WERI-Rb-1 (cell line): ENCODE measurements at regions not wholly inside any gene's neighbourhood (a gene's known extent, or its start where the extent isn't known, plus 50 kb on each side); places are given as distances from the start of the nearest gene placed in this dataset.

Experiments
- DNase-seq: peaks from one replicate; pipeline ENCODE4 v3.0.0-alpha.2; 2020
- H3K27ac ChIP-seq: fragments of 250-450 bp; sonication (Bioruptor Pico); 2 replicates; pipeline ENCODE4 v1.5.1; 2020; ENCODE audit warnings: mild to moderate bottlenecking, moderate library complexity
- H3K27me3 ChIP-seq: fragments of 250-450 bp; sonication (Bioruptor Pico); 2 replicates; pipeline ENCODE4 v1.5.1; 2021; ENCODE audit warnings: mild to moderate bottlenecking, low read depth, moderate library complexity; ENCODE audit not compliant: insufficient read depth, severe bottlenecking
- H3K36me3 ChIP-seq: fragments of 250-450 bp; sonication (Bioruptor Pico); 2 replicates; pipeline ENCODE4 v1.5.1; 2020; ENCODE audit warnings: mild to moderate bottlenecking, moderate library complexity
- H3K4me3 ChIP-seq: 2 replicates; pipeline ENCODE4 v1.5.1; 2011; ENCODE audit warnings: low read depth, mild to moderate bottlenecking, control low read depth, low read length
- H3K9me3 ChIP-seq: fragments of 250-450 bp; sonication (Bioruptor Pico); 2 replicates; pipeline ENCODE4 v1.5.1; 2021; ENCODE audit warnings: mild to moderate bottlenecking, moderate library complexity; ENCODE audit not compliant: severe bottlenecking
- TF ChIP-seq, protein P1 (sequence below): IDR thresholded peaks from 2 replicates; pipeline ENCODE4 v1.5.1; 2011; ENCODE audit warnings: low read depth, mild to moderate bottlenecking, control low read depth, inconsistent platforms, low read length

DNA sequence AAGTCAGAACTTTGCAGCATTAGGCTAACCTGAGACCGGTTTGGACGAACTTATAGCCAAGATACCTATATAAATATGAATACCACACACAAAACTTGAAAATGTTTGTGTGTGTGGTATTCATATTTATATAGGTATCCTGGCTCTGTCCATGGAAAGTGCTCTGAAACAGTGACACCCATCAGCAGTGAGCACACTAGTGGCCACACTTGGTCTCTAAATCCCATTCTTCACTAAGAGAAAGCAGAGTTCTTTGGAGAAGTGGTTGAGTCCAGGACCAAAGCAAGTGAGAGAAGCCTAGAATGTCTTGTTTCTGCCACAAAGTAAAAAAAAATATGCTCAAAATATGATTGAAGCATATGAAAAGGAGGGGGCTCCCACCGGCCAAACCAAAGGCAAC is 146.5 kb downstream of the TWIST2 start:
- Histone ChIP-seq H3K4me3 (no peak overlapping the region), H3K36me3 (no peaks in the 10 kb centered on the region), H3K9me3 (peaks cover 5% of the 10 kb centered on the region), H3K27ac (no peak overlapping the region), H3K27me3 (peaks cover 90% of the 10 kb centered on the region)
- no peak for DNase-seq
- TF ChIP-seq, protein P1, sequence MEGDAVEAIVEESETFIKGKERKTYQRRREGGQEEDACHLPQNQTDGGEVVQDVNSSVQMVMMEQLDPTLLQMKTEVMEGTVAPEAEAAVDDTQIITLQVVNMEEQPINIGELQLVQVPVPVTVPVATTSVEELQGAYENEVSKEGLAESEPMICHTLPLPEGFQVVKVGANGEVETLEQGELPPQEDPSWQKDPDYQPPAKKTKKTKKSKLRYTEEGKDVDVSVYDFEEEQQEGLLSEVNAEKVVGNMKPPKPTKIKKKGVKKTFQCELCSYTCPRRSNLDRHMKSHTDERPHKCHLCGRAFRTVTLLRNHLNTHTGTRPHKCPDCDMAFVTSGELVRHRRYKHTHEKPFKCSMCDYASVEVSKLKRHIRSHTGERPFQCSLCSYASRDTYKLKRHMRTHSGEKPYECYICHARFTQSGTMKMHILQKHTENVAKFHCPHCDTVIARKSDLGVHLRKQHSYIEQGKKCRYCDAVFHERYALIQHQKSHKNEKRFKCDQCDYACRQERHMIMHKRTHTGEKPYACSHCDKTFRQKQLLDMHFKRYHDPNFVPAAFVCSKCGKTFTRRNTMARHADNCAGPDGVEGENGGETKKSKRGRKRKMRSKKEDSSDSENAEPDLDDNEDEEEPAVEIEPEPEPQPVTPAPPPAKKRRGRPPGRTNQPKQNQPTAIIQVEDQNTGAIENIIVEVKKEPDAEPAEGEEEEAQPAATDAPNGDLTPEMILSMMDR: no peak

DNA sequence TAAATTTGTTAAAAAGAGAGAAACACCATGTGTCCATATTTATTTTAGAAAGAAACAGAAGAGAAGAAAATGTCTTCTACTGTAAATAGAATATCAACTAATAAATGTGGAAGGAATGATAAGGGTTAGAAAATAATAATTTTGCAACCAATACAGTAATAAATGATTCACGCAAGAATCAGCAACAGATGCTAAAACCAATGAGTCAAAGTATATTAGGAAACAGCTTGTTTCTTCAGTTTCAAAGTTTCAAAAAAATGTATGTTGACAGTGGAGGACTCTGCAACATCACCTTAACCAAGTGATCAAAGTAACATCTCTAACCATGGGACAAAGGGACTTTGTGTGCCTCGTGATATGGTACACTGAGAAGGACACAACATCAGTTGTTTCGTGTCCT is 147.0 kb downstream of the TWIST2 start:
- Histone ChIP-seq H3K36me3 (no peaks in the 10 kb centered on the region), H3K27ac (no peak overlapping the region), H3K9me3 (peaks cover 5% of the 10 kb centered on the region), H3K27me3 (peaks cover 89% of the 10 kb centered on the region), H3K4me3 (no peak overlapping the region)
- TF ChIP-seq, protein P1: no peak
- DNase-seq: no peak

DNA sequence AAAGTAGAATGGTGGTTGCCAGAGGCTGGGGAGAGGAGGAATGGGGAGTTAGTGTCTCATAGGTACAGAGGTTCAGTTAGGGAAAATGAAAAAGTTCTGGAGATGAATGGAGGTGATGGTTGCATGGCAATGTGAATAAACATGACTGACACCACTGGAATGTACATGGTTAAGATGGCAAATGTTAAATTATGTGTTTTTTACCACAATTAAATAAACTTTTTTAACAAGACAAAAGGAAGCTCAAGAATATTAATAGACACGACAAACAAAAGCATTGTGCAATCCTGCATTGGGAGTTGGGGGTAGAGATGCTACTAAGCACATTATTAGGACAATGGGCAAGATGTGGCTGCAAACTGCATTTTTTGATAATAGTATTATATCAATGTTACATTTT is 147.7 kb downstream of the TWIST2 start:
- Histone ChIP-seq H3K9me3 (peaks cover 5% of the 10 kb centered on the region), H3K4me3 (no peak overlapping the region), H3K36me3 (no peaks in the 10 kb centered on the region), H3K27me3 (peaks cover 91% of the 10 kb centered on the region), H3K27ac (no peak overlapping the region)
- no peak for DNase-seq
- TF ChIP-seq, protein P1: no peak

- Histone ChIP-seq H3K36me3 (no peaks in the 10 kb centered on the region), H3K27ac (no peak overlapping the region), H3K9me3 (peaks cover 5% of the 10 kb centered on the region), H3K4me3 (no peak overlapping the region), H3K27me3 (peaks cover 91% of the 10 kb centered on the region)
- no peak for DNase-seq
- TF ChIP-seq, protein P1: no peak
Observed at GRCh38 chr2:238996331-238997136, 148.6 kb downstream of the TWIST2 start.

DNA sequence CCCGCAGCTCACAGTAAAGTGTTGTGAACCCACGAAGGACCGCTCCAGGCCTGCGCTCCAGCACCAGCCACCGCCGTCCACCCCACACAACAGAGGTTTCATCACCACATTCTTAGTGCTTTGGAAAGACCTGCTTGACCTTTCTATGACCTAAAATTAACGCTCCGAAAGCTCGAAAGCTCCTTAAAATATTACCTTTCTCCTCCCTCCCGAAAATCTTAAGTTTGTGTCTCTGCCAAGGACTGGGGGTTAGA is 149.2 kb downstream of the TWIST2 start:
- H3K27ac ChIP-seq: no peak overlapping the region
- DNase-seq: no peak
- H3K36me3 ChIP-seq: no peaks in the 10 kb centered on the region
- H3K27me3 ChIP-seq: peaks cover 91% of the 10 kb centered on the region
- peaks cover 10% of the 10 kb centered on the region for H3K9me3 ChIP-seq
- TF ChIP-seq, protein P1: no peak
- no peak overlapping the region for H3K4me3 ChIP-seq

- Histone ChIP-seq H3K27me3 (peaks cover 91% of the 10 kb centered on the region), H3K36me3 (no peaks in the 10 kb centered on the region), H3K4me3 (no peak overlapping the region), H3K9me3 (peaks cover 14% of the 10 kb centered on the region), H3K27ac (no peak overlapping the region)
- TF ChIP-seq, protein P1: no peak
- DNase-seq: no peak
Observed at GRCh38 chr2:238997684-238998083, 149.8 kb downstream of the TWIST2 start.
